Loucy (cell line): ENCODE measurements at regions not wholly inside any gene's neighbourhood (a gene's known extent, or its start where the extent isn't known, plus 50 kb on each side); places are given as distances from the start of the nearest gene placed in this dataset.

Source experiments
- CTCF ChIP-seq: fragments of 200-600 bp; sonication (generic); conservative IDR thresholded peaks from 2 replicates; pipeline ENCODE4 v1.5.1; 2014; ENCODE audit warnings: mild to moderate bottlenecking, antibody characterized with exemption, low read length
- EZH2phosphoT487 ChIP-seq: fragments of 200-600 bp; IDR thresholded peaks from 2 replicates; pipeline ENCODE4 v1.6.1; 2018; ENCODE audit warnings: antibody characterized with exemption, mild to moderate bottlenecking, moderate library complexity, borderline replicate concordance

- TF ChIP-seq CTCF (no peak), EZH2phosphoT487 (no peak)
Observed at GRCh38 chr1:81111818-81112217, 688.9 kb upstream of the ADGRL2 start.
